IMR-90 (cell line): ENCODE measurements at regions not wholly inside any gene's neighbourhood (a gene's known extent, or its start where the extent isn't known, plus 50 kb on each side); places are given as distances from the start of the nearest gene placed in this dataset.

Experiments
- ATAC-seq: fragments of 200-7000 bp; cut with Tn5 transposase; 2 replicates; pipeline ENCODE4 v1.9.1; 2020; ENCODE audit warnings: low read depth, mild to moderate bottlenecking, moderate library complexity
- BruUV-seq: library from RNA; stranded (reverse); fragments of 400-500 nt; replicated peaks from 2 replicates; lab custom pipeline; 2021; lab: Mats Ljungman, UMichigan
- CTCF ChIA-PET: fragments of 300-600 bp; formaldehyde crosslinking; extraction: SDS; loops from one replicate; lab custom pipeline; 2021; ENCODE audit warnings: antibody characterized with exemption; lab: Yijun Ruan, JAX
- POLR2A ChIA-PET: fragments of 300-600 bp; sonication (Branson Sonifier 250); formaldehyde crosslinking; loops from one replicate; lab custom pipeline; 2022; ENCODE audit warnings: antibody characterized with exemption; ENCODE audit not compliant: unreplicated experiment; lab: Charles Lee
- DNase-seq: peaks from one replicate; pipeline ENCODE4 v3.0.0; 2013
- H2AFZ ChIP-seq: replicated peaks from 2 replicates; pipeline ENCODE3; 2013; ENCODE audit warnings: low read length, mild to moderate bottlenecking; ENCODE audit not compliant: poor library complexity
- H2AK5ac ChIP-seq: 2 replicates; pipeline ENCODE4 v1.6.1; 2013; ENCODE audit warnings: low read depth, low read length, inconsistent platforms
- H2AK9ac ChIP-seq: replicated peaks from 2 replicates; pipeline ENCODE3; 2013; ENCODE audit warnings: mild to moderate bottlenecking, low read depth, low read length, moderate library complexity; ENCODE audit not compliant: poor library complexity
- H2BK120ac ChIP-seq: 2 replicates; pipeline ENCODE4 v1.6.1; 2013; ENCODE audit warnings: low read depth, low read length, inconsistent platforms
- H2BK15ac ChIP-seq: 3 replicates; pipeline ENCODE4 v1.6.1; 2013; ENCODE audit warnings: low read depth, low read length, inconsistent platforms
- H2BK20ac ChIP-seq: 2 replicates; pipeline ENCODE4 v1.6.1; 2013; ENCODE audit warnings: low read depth, mild to moderate bottlenecking, inconsistent platforms, low read length, moderate library complexity
- H2BK5ac ChIP-seq: 2 replicates; pipeline ENCODE4 v1.6.1; 2013; ENCODE audit warnings: mild to moderate bottlenecking, low read depth, low read length, inconsistent platforms; ENCODE audit not compliant: poor library complexity, severe bottlenecking
- H3K14ac ChIP-seq: replicated peaks from 2 replicates; pipeline ENCODE4 v1.6.1; 2013; ENCODE audit warnings: low read depth, low read length, inconsistent platforms
- H3K18ac ChIP-seq: 2 replicates; pipeline ENCODE4 v1.6.1; 2013; ENCODE audit warnings: low read depth, low read length, control low read depth
- H3K23ac ChIP-seq: 2 replicates; pipeline ENCODE4 v1.6.1; 2013; ENCODE audit warnings: low read depth, low read length, inconsistent platforms
- H3K27ac ChIP-seq: 2 replicates; pipeline ENCODE4 v1.5.1; 2013; ENCODE audit warnings: mild to moderate bottlenecking, control low read depth, low read length; ENCODE audit not compliant: insufficient read depth
- H3K27me3 ChIP-seq: 2 replicates; pipeline ENCODE4 v1.6.1; 2013; ENCODE audit warnings: low read length; ENCODE audit not compliant: control insufficient read depth, insufficient read depth
- H3K36me3 ChIP-seq: 2 replicates; pipeline ENCODE4 v1.6.1; 2013; ENCODE audit warnings: low read length, mixed read lengths; ENCODE audit not compliant: control insufficient read depth, insufficient read depth
- H3K4ac ChIP-seq: 2 replicates; pipeline ENCODE4 v1.6.1; 2013; ENCODE audit warnings: low read depth, low read length, inconsistent platforms
- H3K4me1 ChIP-seq: 2 replicates; pipeline ENCODE4 v1.6.1; 2013; ENCODE audit warnings: low read length, mixed read lengths; ENCODE audit not compliant: control insufficient read depth, insufficient read depth
- H3K4me2 ChIP-seq: 2 replicates; pipeline ENCODE4 v1.6.1; 2013; ENCODE audit warnings: low read depth, mild to moderate bottlenecking, control low read depth, low read length, moderate library complexity
- H3K4me3 ChIP-seq: 2 replicates; pipeline ENCODE4 v1.5.1; 2013; ENCODE audit warnings: low read depth, mild to moderate bottlenecking, control low read depth, low read length, moderate library complexity; ENCODE audit not compliant: insufficient read depth
- H3K56ac ChIP-seq: 2 replicates; pipeline ENCODE4 v1.6.1; 2013; ENCODE audit warnings: low read length, inconsistent platforms; ENCODE audit not compliant: insufficient read depth; ENCODE audit errors: extremely low read depth
- H3K79me1 ChIP-seq, 2 experiments: 2 replicates each; pipeline ENCODE4 v1.6.1; 2013; ENCODE audit warnings: low read length in 2 of 2, inconsistent platforms in 1 of 2, low read depth in 1 of 2
- H3K9ac ChIP-seq: 2 replicates; pipeline ENCODE4 v1.6.1; 2013; ENCODE audit warnings: low read depth, low read length, control low read depth
- H3K9me1 ChIP-seq: 2 replicates; pipeline ENCODE4 v1.6.1; 2013; ENCODE audit warnings: low read length, inconsistent platforms; ENCODE audit not compliant: insufficient read depth
- H3K9me3 ChIP-seq: 2 replicates; pipeline ENCODE4 v1.6.1; 2013; ENCODE audit warnings: low read length; ENCODE audit not compliant: control insufficient read depth, insufficient read depth
- H4K20me1 ChIP-seq: 2 replicates; pipeline ENCODE4 v1.6.1; 2013; ENCODE audit warnings: low read length, inconsistent platforms; ENCODE audit not compliant: insufficient read depth
- H4K5ac ChIP-seq: 2 replicates; pipeline ENCODE4 v1.6.1; 2013; ENCODE audit warnings: mild to moderate bottlenecking, low read depth, low read length, control low read depth
- H4K8ac ChIP-seq, 2 experiments: 2 replicates each; pipeline ENCODE4 v1.6.1; 2013; ENCODE audit warnings: low read depth in 2 of 2, low read length in 2 of 2, control low read depth in 1 of 2, inconsistent platforms in 1 of 2
- H4K91ac ChIP-seq: 2 replicates; pipeline ENCODE4 v1.6.1; 2013; ENCODE audit warnings: low read depth, low read length, inconsistent platforms; ENCODE audit not compliant: insufficient read depth
- BHLHE40 ChIP-seq: fragments of 150-350 bp; IDR thresholded peaks from 2 replicates; pipeline ENCODE4 v1.6.1; 2016; ENCODE audit warnings: mild to moderate bottlenecking, low read depth, low read length
- CEBPB ChIP-seq: IDR thresholded peaks from 2 replicates; pipeline ENCODE4 v1.6.1; 2012; ENCODE audit warnings: low read depth, low read length, improper control_type of control experiment
- CHD1 ChIP-seq: IDR thresholded peaks from 2 replicates; pipeline ENCODE4 v1.6.1; 2012; ENCODE audit warnings: low read depth, low read length, improper control_type of control experiment
- CTCF ChIP-seq: conservative IDR thresholded peaks from 2 replicates; pipeline ENCODE4 v1.5.1; 2012; ENCODE audit warnings: mild to moderate bottlenecking, low read depth, low read length, improper control_type of control experiment
- FOS ChIP-seq: fragments of 150-350 bp; IDR thresholded peaks from 2 replicates; pipeline ENCODE4 v1.6.1; 2016; ENCODE audit warnings: low read depth, low read length
- MAFK ChIP-seq: IDR thresholded peaks from 2 replicates; pipeline ENCODE4 v1.6.1; 2012; ENCODE audit warnings: low read depth, low read length, improper control_type of control experiment
- MAZ ChIP-seq: IDR thresholded peaks from 2 replicates; pipeline ENCODE4 v1.6.1; 2012; ENCODE audit warnings: low read depth, mild to moderate bottlenecking, low read length, improper control_type of control experiment, moderate library complexity, borderline replicate concordance
- MXI1 ChIP-seq: IDR thresholded peaks from 2 replicates; pipeline ENCODE4 v1.6.1; 2012; ENCODE audit warnings: low read depth, mild to moderate bottlenecking, low read length, moderate library complexity, borderline replicate concordance
- NFE2L2 ChIP-seq: fragments of 150-350 bp; IDR thresholded peaks from 2 replicates; pipeline ENCODE4 v1.6.1; 2016; ENCODE audit warnings: low read depth, mild to moderate bottlenecking, low read length
- POLR2A ChIP-seq: IDR thresholded peaks from 2 replicates; pipeline ENCODE4 v1.6.1; 2012; ENCODE audit warnings: mild to moderate bottlenecking, low read depth, low read length
- RAD21 ChIP-seq: IDR thresholded peaks from 2 replicates; pipeline ENCODE4 v1.6.1; 2012; ENCODE audit warnings: low read length, improper control_type of control experiment
- RCOR1 ChIP-seq: IDR thresholded peaks from 2 replicates; pipeline ENCODE4 v1.6.1; 2012; ENCODE audit warnings: mild to moderate bottlenecking, low read length, improper control_type of control experiment; ENCODE audit not compliant: insufficient replicate concordance
- RFX5 ChIP-seq: IDR thresholded peaks from 2 replicates; pipeline ENCODE4 v1.8.0; 2012; ENCODE audit warnings: low read depth, mild to moderate bottlenecking, low read length, moderate library complexity
- SMC3 ChIP-seq: fragments of 150-350 bp; IDR thresholded peaks from 2 replicates; pipeline ENCODE4 v1.6.1; 2016; ENCODE audit warnings: low read depth, mild to moderate bottlenecking, antibody characterized with exemption, low read length, moderate library complexity
- WGBS, 2 experiments: methylation state at CpG; one replicate each; pipeline versions ENCODE4 v1.1.5 to v1.1.7; 2013; ENCODE audit warnings: missing lambda C conversion rate in 2 of 2; ENCODE audit not compliant: insufficient read length in 1 of 2; ENCODE audit errors: extremely low coverage in 2 of 2; 5-methylcytosine and 5-hydroxymethylcytosine counted together
- dilution Hi-C: fragments of 300-500 bp; cut with HindIII; formaldehyde crosslinking; loops from one replicate; pipeline ENCODE4 v1.14.3; 2018; ENCODE audit warnings: low sequenced_read_pairs; ENCODE audit not compliant: unreplicated experiment
- in situ Hi-C: fragments of 300-500 bp; cut with MboI; formaldehyde crosslinking; loops from 3 replicates; pipeline ENCODE4 v1.14.3; 2019; ENCODE audit warnings: low sequenced_read_pairs, inconsistent platforms, mixed read lengths
- intact Hi-C: fragments of 100-400 bp; cut with micrococcal nuclease; formaldehyde crosslinking; loops from 2 replicates; pipeline ENCODE4 v1.10.0; 2022
- TF ChIP-seq, protein P1 (sequence below): fragments of 150-350 bp; IDR thresholded peaks from 2 replicates; pipeline ENCODE4 v1.6.1; 2016; ENCODE audit warnings: low read depth, mild to moderate bottlenecking, low read length, moderate library complexity, borderline replicate concordance

DNA sequence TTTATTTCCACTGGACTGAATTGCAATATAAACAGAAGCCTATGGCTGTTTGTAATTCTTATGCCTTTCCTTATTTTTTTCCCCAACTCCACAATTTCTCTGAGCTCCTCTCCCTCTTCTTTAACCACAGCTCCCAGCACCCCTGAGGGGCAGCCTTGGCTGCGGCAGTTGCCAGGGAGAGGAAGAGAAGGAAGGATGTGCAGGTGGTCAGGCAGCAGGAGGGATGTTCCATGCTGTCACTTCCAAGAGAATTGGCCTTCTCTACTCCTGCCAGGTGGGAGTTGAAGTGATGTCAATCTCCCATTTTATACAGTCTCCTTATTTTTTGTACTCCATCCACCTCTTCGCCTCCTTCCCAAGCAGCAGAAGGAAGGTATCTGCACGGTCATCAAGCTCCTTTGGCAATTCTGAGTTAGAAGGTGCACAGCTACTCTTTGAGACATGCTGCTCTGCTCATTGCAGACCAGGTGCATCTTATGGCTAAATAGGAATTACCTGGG is 343.3 kb upstream of the RPS6KA3 start:
- dilution Hi-C loops: no loop called here
- no peak overlapping the region for H4K91ac ChIP-seq
- H3K23ac ChIP-seq: no peak overlapping the region
- no peak overlapping the region for H3K4me3 ChIP-seq
- no peak overlapping the region for H2BK20ac ChIP-seq
- in situ Hi-C loops: no loop called here
- ChIA-PET CTCF (no interaction called here), POLR2A (no interaction called here)
- H3K4me1 ChIP-seq: no peaks in the 10 kb centered on the region
- no peak overlapping the region for H2BK120ac ChIP-seq
- no peak overlapping the region for H3K4me2 ChIP-seq
- intact Hi-C loops: no loop called here
- DNase-seq (no peak), ATAC-seq (no peak)
- H3K4ac ChIP-seq: no peak overlapping the region
- BruUV-seq: no TSS peak
- no peak overlapping the region for H2AK5ac ChIP-seq
- no peak overlapping the region for H3K56ac ChIP-seq
- no peak overlapping the region for H3K27ac ChIP-seq
- H2BK5ac ChIP-seq: no peak overlapping the region
- H2AK9ac ChIP-seq: no peak overlapping the region
- no CpG with 5 or more reads among the region's 3 CpGs for WGBS, 2 experiments
- H3K9ac ChIP-seq: no peak overlapping the region
- H3K27me3 ChIP-seq: no peaks in the 10 kb centered on the region
- no peak overlapping the region for H4K5ac ChIP-seq
- H4K20me1 ChIP-seq: no peaks in the 10 kb centered on the region
- H4K8ac ChIP-seq: no peak overlapping the region
- no peaks in the 10 kb centered on the region for H3K9me3 ChIP-seq
- no peak overlapping the region for H2BK15ac ChIP-seq
- H3K18ac ChIP-seq: no peak overlapping the region
- H3K14ac ChIP-seq: no peak overlapping the region
- TF ChIP-seq CEBPB: no peak
- no peak for TF ChIP-seq POLR2A
- TF ChIP-seq FOS: no peak
- no peak for TF ChIP-seq MXI1
- no peak for TF ChIP-seq RAD21
- no peak for TF ChIP-seq NFE2L2
- TF ChIP-seq RCOR1: no peak
- no peak for TF ChIP-seq BHLHE40
- no peak for TF ChIP-seq CHD1
- TF ChIP-seq SMC3: no peak
- TF ChIP-seq CTCF: no peak
- TF ChIP-seq MAZ: no peak
- TF ChIP-seq, protein P1, sequence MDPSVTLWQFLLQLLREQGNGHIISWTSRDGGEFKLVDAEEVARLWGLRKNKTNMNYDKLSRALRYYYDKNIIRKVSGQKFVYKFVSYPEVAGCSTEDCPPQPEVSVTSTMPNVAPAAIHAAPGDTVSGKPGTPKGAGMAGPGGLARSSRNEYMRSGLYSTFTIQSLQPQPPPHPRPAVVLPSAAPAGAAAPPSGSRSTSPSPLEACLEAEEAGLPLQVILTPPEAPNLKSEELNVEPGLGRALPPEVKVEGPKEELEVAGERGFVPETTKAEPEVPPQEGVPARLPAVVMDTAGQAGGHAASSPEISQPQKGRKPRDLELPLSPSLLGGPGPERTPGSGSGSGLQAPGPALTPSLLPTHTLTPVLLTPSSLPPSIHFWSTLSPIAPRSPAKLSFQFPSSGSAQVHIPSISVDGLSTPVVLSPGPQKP: no peak
- TF ChIP-seq MAFK: no peak
- no peak for TF ChIP-seq RFX5
- no peaks in the 10 kb centered on the region for H3K36me3 ChIP-seq
- H3K9me1 ChIP-seq: no peaks in the 10 kb centered on the region
- no peak overlapping the region for H2AFZ ChIP-seq
- H3K79me1 ChIP-seq: no peaks in the 10 kb centered on the region
